HG03457 (cell line): ENCODE measurements at regions not wholly inside any gene's neighbourhood (a gene's known extent, or its start where the extent isn't known, plus 50 kb on each side); places are given as distances from the start of the nearest gene placed in this dataset.
A peak's percentile ranks its signal among the peaks of the same experiment; 100 is the strongest.
"Not testable (repeated sequence)": the region's sequence is repeated elsewhere in the genome, so short reads cannot be mapped to it uniquely, and the experiment has no call there.

Experiments
- ATAC-seq: cut with Tn5 transposase; IDR thresholded peaks from one replicate; pipeline ENCODE4 v1.9.1; 2021; ENCODE audit warnings: moderate number of reproducible peaks; ENCODE audit not compliant: unreplicated experiment

DNA sequence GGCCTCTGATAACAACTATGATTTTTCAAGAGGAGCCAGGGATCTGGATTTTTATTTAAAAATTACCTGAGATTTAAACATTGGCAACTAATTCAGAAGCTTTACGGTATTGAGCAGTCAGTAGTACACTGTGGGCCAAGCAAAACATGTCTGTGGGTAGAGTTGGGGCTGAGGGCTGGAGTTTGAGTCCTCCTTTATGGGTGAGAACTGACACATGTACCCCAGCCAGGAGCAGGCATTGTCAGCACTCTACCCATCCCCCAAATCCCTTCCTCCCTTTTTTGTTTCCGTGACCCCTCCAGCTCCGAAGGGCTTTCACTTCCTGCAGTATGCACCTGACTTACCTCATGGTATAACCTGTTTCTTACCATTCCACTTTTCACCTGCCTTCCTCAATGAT is 131.4 kb downstream of the SNX5 start:
- no peak for ATAC-seq

- ATAC-seq = no peak
These were observed 132.2 kb downstream of the SNX5 start for GRCh38 chr20:17836303-17836861.

- no peak for ATAC-seq
These were observed 132.7 kb downstream of the SNX5 start for GRCh38 chr20:17835934-17836300.

- no peak for ATAC-seq
These were observed 133.2 kb downstream of the SNX5 start for GRCh38 chr20:17835240-17835933.

DNA sequence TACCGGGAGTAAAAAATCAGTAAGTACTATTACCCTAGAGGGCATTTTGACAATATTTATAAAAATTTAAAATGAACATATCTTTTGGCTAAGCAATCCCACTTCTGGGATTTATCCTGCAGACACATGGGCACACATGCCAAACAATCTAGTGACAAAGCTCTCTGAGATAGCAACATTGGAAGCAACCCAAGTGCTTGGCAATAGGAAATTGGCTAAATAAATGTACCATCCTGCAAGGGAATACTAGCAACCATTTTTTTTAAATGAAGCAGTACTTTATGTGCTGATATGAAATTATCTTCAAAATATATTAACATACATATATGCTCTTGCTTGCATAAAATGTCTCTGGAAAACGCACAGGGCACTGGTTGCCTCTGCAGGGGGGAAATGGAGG is 133.8 kb downstream of the SNX5 start:
- no peak for ATAC-seq

- no peak for ATAC-seq
These were observed 133.4 kb downstream of the BANF2 start for GRCh38 chr20:17833036-17833674.

DNA sequence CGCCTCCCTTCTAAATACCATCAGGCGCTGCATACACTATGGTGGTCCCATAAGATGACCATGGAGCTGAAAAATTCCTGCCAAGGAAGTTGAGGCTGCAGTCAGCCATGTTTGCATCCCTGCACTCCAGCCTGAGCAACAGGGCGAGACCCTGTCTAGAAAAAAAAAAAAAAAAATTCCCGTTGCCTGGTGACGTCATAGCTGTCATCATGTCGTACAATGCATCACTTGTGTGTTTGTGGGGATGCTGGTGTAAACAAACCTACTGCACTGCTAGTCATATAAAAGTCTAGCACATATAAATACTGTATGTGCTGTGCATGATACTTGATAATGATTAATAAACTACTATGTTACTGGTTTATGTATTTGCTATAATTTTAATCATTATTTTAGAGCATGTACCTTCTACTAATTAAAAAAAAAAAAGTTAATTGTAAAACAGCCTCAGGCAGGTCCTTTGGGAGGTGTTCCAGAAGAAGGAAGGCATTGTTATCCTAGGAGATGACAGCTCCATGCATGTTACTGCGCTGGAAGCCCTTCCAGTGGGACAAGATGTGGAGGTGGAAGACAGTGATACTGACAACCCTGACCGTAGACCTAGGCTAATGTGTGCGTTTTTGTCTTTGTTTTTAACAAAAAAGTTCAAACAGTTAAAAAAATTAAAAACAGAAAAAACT is 132.6 kb downstream of the BANF2 start:
- ATAC-seq = no peak

DNA sequence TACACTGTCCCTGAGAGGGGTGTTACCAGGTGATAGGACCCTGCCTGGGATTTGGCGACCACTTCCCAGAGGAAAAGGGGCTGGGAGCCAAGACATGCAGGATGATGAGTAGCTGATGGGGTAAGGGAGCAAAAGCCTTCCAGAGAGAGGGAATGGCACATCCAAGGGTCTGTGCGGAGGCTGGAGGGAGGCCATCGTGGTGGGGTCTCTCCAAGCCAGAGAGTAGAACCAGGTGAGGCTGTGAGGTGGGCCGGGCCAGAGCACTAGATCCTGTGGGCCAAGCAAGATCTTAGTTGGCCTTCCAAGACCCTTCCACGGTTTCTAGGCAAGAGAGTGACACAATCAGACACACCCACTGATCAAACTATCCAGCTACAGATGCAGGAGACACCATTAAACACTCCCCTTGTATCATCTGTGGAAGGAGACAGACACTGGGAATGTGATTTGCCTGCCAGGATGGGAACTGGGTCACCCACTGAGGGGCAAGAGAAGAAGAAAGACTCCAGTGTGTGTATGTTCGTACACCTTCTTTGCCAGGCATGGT is 128.9 kb downstream of the BANF2 start:
- ATAC-seq = no peak

DNA sequence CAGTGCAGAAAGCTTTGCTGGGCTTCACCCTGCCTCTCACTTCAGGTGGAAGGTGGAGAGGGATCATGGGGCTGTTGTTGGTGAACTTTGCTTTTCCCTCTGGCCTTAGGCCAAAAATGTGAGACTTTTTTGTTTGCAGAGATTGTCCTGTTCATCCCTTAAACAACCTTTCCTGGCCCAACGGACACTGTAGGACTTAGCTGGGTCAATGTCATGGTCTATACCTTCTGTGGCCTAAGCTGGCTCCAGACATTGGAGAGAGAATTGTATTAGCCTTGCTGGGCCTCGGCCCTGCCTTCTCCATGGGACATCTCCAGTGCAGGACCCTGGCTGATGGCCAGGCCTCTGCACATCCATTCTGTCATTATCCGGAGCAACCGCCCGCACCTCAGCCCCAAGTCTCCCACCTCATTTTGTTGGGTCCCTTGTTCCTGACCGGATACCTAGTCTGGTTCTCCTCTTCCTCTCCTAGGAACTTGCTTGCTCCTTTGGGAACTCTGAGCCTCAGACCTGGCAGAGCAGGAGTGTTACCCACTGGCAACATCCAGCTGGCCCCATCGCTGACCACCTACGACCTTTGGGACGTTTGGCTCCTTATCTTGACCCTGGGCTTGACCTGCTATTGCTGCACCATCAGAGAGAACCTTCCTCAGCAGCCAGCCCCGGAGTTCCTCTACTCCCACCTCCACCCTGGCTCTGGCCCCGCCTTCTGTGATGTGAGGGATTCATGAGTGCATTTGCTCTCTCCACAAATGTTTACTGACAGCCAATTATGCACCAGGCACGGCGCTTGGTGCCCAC is 128.2 kb downstream of the BANF2 start:
- no peak for ATAC-seq

DNA sequence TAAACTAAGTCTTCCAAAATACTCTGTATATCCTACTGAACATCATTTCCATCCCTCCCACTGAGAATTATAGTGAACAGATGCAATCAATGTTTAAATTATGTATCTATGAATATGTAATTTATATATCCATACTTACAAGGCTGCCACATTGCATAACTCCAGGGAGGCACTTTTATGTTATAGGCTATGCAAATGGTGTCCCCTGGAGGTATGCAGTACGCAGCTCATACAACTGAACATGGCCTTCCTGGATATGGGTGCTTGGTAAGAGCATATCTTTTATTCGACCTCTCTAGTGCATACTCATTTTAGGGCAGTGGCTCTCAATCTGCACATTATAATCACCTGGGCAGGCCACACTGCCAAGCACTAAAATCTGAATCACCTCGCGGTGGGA is 127.3 kb downstream of the BANF2 start:
- ATAC-seq = no peak

DNA sequence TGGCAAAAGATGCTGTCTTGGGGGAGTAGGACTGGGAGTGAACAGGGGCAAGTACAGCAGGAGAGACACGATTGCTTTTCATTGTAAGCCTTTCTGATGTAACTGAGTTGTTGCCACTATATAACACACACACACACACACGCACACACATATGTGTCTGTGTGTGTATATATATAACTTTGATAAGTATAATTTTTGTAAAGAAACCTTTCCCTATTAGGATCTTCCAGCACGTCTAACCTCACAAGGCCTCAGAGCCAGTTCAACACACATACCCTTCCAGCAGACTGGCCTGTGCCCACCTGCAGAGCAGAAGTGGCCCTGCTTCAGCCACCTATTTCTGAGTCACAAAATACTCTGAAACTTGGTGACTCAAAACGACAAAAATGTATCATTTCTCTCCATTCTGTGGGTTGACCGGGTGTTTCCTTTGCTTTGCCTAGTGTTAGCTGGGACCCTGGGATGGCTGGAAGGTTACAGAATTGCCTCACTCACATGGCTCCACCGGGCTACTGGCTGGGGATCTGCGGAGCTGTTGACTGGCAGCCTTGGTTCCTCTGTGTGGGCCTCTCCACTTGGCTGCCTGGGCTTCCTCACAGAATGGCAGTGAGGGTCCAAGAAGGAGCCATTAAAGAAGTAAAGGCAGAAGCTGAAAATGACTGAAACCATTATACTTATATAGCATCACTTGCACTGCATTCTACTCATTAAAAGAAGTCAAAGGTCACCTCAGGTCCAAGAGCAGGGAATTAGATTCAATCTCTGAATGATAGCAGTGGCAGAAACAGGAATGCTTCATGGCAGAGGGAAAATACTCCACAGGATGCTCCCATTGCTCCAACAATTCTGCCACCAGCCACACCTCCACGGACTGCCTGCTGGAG is 126.4 kb downstream of the BANF2 start:
- ATAC-seq = peak; percentile 90

DNA sequence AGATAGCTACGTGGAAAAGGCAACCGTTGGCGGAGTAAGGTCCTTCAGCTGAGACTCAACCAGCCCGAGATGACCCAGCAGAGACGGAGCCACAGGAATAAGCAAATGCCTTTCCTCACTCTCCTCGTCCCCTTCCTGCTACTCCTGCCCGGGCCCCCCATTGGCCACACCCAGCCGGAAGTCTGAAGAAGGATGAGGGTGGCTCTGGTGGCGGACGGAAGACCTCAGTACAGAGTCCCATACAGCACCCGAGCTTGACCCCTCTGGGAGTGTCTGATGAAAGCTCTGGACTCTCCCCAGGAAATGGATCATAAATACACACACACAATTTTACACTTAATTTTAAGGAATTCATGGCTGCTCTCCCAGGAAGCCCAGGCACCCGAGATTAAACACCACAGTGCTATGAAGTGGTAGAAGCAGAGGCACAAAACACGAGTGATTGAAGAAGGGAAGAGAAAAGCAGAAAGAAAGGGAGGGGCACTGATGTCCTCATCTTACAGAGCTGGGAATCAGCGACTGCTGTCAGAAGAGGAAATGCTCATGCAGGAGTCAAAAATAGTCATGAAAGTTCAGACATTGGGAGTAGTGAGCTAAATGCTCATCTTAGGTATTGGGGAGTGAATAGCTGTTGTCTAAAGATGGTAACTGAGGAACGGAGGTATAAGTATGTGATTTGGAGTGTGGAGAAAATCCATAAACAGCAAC is 125.6 kb downstream of the BANF2 start:
- ATAC-seq = no peak

DNA sequence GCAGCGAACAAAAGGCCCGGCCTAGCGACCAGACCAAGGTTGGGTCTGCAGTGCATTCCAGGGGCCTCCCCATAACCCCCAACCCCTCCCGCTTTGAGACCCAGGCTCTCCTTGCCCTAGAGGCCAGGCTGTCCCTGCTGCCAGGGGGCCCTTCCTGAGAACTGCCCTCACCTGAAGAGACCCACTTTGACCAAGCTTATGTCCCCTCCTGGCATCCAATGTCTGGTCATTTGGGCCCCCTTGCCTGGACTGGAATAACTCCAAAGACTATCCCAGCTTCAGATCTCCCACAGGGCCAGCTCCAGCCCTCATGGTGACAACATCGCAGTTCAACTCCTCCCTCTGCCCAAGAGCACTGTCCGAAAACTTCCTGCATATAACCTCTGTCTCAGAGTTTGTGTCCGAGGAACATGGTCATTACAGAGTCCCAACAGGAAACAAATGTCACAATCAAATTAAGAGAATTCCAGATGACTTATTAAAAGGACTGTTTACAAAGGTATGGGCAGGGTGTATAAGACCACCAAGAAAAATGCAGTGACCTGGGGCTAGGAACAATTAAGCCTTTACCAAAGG is 125.0 kb downstream of the BANF2 start:
- no peak for ATAC-seq

DNA sequence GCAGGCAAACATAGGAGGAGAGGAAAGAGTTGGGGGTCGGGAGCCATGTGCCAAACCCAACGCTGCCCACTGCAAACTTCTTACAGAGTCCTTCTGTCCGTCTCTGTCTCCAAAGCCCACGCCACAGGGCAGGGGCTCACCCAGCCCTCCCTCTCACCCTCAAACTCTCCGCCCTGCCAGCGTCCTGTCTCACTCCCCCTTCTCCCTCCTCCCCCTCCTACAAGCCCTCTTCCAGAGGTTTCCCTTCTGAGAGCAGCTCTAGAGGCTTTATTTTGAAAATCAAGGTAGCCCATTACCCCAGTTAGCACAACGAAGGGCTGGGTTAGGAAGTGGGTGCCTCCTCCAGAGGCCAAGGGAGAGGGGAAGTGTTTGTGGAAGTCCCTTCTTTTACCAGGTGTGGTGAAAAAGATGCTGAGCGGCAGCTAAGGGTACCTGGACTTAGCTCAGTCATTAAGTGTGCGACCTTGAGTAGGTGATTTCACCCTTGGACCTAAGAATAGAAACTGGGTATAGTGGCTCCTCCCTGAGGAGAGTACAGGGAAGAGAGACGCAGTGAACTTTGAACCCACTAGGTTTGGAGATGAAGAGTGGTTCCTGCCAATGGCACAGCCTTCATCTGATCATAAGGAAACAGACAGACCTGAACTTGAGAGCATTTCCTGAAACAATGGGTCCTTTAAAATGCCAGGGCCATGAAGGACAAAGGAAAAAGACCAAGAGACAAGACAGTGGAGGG is 123.8 kb downstream of the BANF2 start:
- ATAC-seq = no peak

GRCh38 chr20:17822540-17823408 is 123.0 kb downstream of the BANF2 start:
- ATAC-seq = no peak

- no peak for ATAC-seq
These were observed 122.3 kb downstream of the BANF2 start for GRCh38 chr20:17822039-17822438.

DNA sequence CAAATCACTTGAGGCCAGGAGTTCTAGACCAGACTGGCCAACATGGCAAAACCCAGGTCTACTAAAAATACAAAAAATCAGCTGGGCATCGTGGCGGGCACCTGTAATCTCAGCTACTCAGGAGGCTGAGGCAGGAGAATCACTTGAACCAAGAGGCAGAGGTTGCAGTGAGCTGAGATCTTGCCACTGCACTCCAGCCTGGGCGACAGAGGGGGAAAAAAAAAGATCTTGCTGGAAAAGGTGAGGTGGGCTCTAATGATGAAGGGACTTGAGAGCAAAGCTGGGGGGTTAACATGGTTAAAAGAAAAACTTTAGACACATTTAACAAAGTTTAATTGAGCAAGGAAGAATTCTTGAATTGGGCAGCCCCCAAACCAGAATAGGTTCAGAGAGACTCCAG is 121.8 kb downstream of the BANF2 start:
- ATAC-seq = not testable (repeated sequence)
